H1 (cell line): ENCODE measurements at regions not wholly inside any gene's neighbourhood (a gene's known extent, or its start where the extent isn't known, plus 50 kb on each side); places are given as distances from the start of the nearest gene placed in this dataset.

Experiments
- CTCF ChIA-PET: fragments of 300-600 bp; sonication (Branson Sonifier 250); formaldehyde crosslinking; loops from one replicate; lab custom pipeline; 2021; ENCODE audit not compliant: partially characterized antibody; lab: Charles Lee
- POLR2A ChIA-PET: fragments of 300-600 bp; sonication (Branson Sonifier 250); formaldehyde crosslinking; loops from one replicate; lab custom pipeline; 2021; ENCODE audit warnings: inconsistent platforms; ENCODE audit not compliant: partially characterized antibody; lab: Charles Lee
- DNase-seq, 2 experiments: peaks; one replicate each; pipeline versions ENCODE4 v3.0.0 to v3.0.0-alpha.2; 2010 to 2022; ENCODE audit warnings: low spot score in 2 of 2, low read depth in 1 of 2, mixed read lengths in 1 of 2
- FAIRE-seq: peaks from 2 replicates; lab custom pipeline; 2011; peaks lifted over from hg19 to GRCh38; lab: Jason Lieb, UNC
- H2AFZ ChIP-seq: 2 replicates; pipeline ENCODE4 v1.8.1; 2012; ENCODE audit warnings: low read length, inconsistent platforms
- H2AK5ac ChIP-seq: 2 replicates; pipeline ENCODE4 v1.6.1; 2013; ENCODE audit warnings: low read depth, low read length
- H2BK120ac ChIP-seq: replicated peaks from 2 replicates; pipeline ENCODE3; 2013; ENCODE audit warnings: low read depth, low read length, inconsistent platforms
- H2BK12ac ChIP-seq: 2 replicates; pipeline ENCODE4 v1.6.1; 2013; ENCODE audit warnings: low read depth, low read length
- H2BK15ac ChIP-seq: 2 replicates; pipeline ENCODE4 v1.6.1; 2013; ENCODE audit warnings: low read length
- H2BK20ac ChIP-seq: 2 replicates; pipeline ENCODE4 v1.6.1; 2013; ENCODE audit warnings: low read length
- H2BK5ac ChIP-seq: 2 replicates; pipeline ENCODE4 v1.6.1; 2013; ENCODE audit warnings: low read depth, low read length
- H3K14ac ChIP-seq: 2 replicates; pipeline ENCODE4 v1.6.1; 2013; ENCODE audit warnings: inconsistent platforms; ENCODE audit not compliant: insufficient read length
- H3K18ac ChIP-seq: 2 replicates; pipeline ENCODE4 v1.6.1; 2013; ENCODE audit warnings: low read length; ENCODE audit errors: extremely low read depth
- H3K23ac ChIP-seq: 2 replicates; pipeline ENCODE4 v1.6.1; 2013; ENCODE audit warnings: inconsistent platforms; ENCODE audit not compliant: insufficient read length
- H3K23me2 ChIP-seq: 2 replicates; pipeline ENCODE4 v1.6.1; 2013; ENCODE audit warnings: low read depth, low read length
- H3K27ac ChIP-seq: 2 replicates; pipeline ENCODE4 v1.6.1; 2011; ENCODE audit warnings: low read depth, low read length, inconsistent platforms
- H3K27me3 ChIP-seq, 4 experiments: replicated peaks in 1 of 4; 1 replicate in 1 of 4; 2 replicates in 3 of 4; pipeline versions ENCODE4 v1.6.1 to v1.8.1; 2011 to 2013; ENCODE audit warnings: low read length in 3 of 4, mild to moderate bottlenecking in 3 of 4, inconsistent platforms in 2 of 4, mixed read lengths in 2 of 4, moderate library complexity in 1 of 4; ENCODE audit not compliant: control insufficient read depth in 3 of 4, insufficient read depth in 3 of 4; ENCODE audit errors: extremely low read depth in 1 of 4
- H3K36me3 ChIP-seq, 4 experiments: 2 replicates each; pipeline versions ENCODE4 v1.6.1 to v1.8.1; 2011 to 2013; ENCODE audit warnings: mild to moderate bottlenecking in 4 of 4, low read length in 3 of 4, moderate library complexity in 2 of 4, control low read depth in 1 of 4, inconsistent platforms in 1 of 4; ENCODE audit not compliant: insufficient read depth in 4 of 4, control insufficient read depth in 2 of 4
- H3K4ac ChIP-seq: replicated peaks from 2 replicates; pipeline ENCODE3; 2013; ENCODE audit warnings: low read length, low read depth, mixed read lengths, inconsistent platforms; ENCODE audit not compliant: insufficient read length
- H3K4me1 ChIP-seq, 4 experiments: replicated peaks in 1 of 4; 1 replicate in 1 of 4; 2 replicates in 3 of 4; pipeline versions ENCODE4 v1.6.1 to v1.8.1; 2011 to 2013; ENCODE audit warnings: low read length in 3 of 4, inconsistent platforms in 2 of 4, mixed read lengths in 1 of 4; ENCODE audit not compliant: insufficient read depth in 4 of 4, control insufficient read depth in 3 of 4
- H3K4me2 ChIP-seq, 2 experiments: 2 replicates each; pipeline versions ENCODE4 v1.6.1 to v1.8.1; 2011 to 2013; ENCODE audit warnings: low read depth in 2 of 2, low read length in 2 of 2, control low read depth in 1 of 2, inconsistent platforms in 1 of 2, mild to moderate bottlenecking in 1 of 2; ENCODE audit not compliant: insufficient read depth in 1 of 2
- H3K4me3 ChIP-seq, 4 experiments: fragments of 200-600, 300-600 bp in 1 of 4; sonication (generic), shearing (Covaris generic), sonication (Bioruptor Twin) in 1 of 4; 2 replicates each; pipeline versions ENCODE4 v1.5.1 to v1.8.1; 2011 to 2016; ENCODE audit warnings: low read length in 4 of 4, low read depth in 3 of 4, control low read depth in 2 of 4, inconsistent platforms in 2 of 4, mild to moderate bottlenecking in 2 of 4, mixed read lengths in 1 of 4, moderate library complexity in 1 of 4; ENCODE audit not compliant: insufficient read depth in 2 of 4; ENCODE audit errors: extremely low read depth in 1 of 4
- H3K56ac ChIP-seq: replicated peaks from 2 replicates; pipeline ENCODE3; 2013; ENCODE audit warnings: low read depth, mild to moderate bottlenecking, mixed read lengths, low read length, inconsistent platforms; ENCODE audit not compliant: insufficient read length
- H3K79me1 ChIP-seq: 2 replicates; pipeline ENCODE4 v1.6.1; 2013; ENCODE audit warnings: low read depth, low read length, control low read depth
- H3K79me2 ChIP-seq, 2 experiments: 2 replicates each; pipeline versions ENCODE4 v1.6.1 to v1.8.1; 2012 to 2013; ENCODE audit warnings: low read length in 2 of 2, mild to moderate bottlenecking in 2 of 2, inconsistent platforms in 1 of 2; ENCODE audit not compliant: insufficient read depth in 2 of 2, control insufficient read depth in 1 of 2
- H3K9ac ChIP-seq, 4 experiments: replicated peaks in 1 of 4; 1 replicate in 1 of 4; 2 replicates in 3 of 4; pipeline versions ENCODE4 v1.6.1 to v1.8.1; 2011 to 2013; ENCODE audit warnings: low read depth in 3 of 4, low read length in 3 of 4, control low read depth in 2 of 4, mild to moderate bottlenecking in 2 of 4, moderate library complexity in 2 of 4, inconsistent platforms in 1 of 4; ENCODE audit errors: extremely low read depth in 1 of 4
- H3K9me3 ChIP-seq, 2 experiments: 2 replicates each; pipeline versions ENCODE4 v1.6.1 to v1.8.1; 2012 to 2013; ENCODE audit warnings: mild to moderate bottlenecking in 2 of 2, moderate library complexity in 2 of 2, control low read depth in 1 of 2, inconsistent platforms in 1 of 2, low read depth in 1 of 2, low read length in 1 of 2, mixed read lengths in 1 of 2; ENCODE audit not compliant: insufficient read depth in 2 of 2
- H4K20me1 ChIP-seq, 2 experiments: replicated peaks in 1 of 2; 2 replicates each; pipeline versions ENCODE3 to v1.8.1; 2011 to 2013; ENCODE audit warnings: inconsistent platforms in 2 of 2, low read length in 2 of 2, mild to moderate bottlenecking in 1 of 2; ENCODE audit not compliant: insufficient read depth in 2 of 2, control insufficient read depth in 1 of 2
- H4K5ac ChIP-seq: 2 replicates; pipeline ENCODE4 v1.6.1; 2013; ENCODE audit warnings: low read length, low read depth, mixed read lengths, inconsistent platforms; ENCODE audit not compliant: insufficient read length
- H4K8ac ChIP-seq: 2 replicates; pipeline ENCODE4 v1.8.0; 2013; ENCODE audit warnings: mild to moderate bottlenecking, moderate library complexity, low read length, inconsistent platforms; ENCODE audit not compliant: insufficient read depth; ENCODE audit errors: extremely low read depth
- H4K91ac ChIP-seq: replicated peaks from 2 replicates; pipeline ENCODE3; 2013; ENCODE audit warnings: low read length, mixed read lengths, inconsistent platforms; ENCODE audit not compliant: insufficient read length
- BACH1 ChIP-seq: IDR thresholded peaks from 2 replicates; pipeline ENCODE4 v1.6.1; 2012; ENCODE audit warnings: low read length, improper control_type of control experiment
- BRCA1 ChIP-seq: IDR thresholded peaks from 2 replicates; pipeline ENCODE4 v1.6.1; 2012; ENCODE audit warnings: low read depth, low read length, improper control_type of control experiment
- CBX5 ChIP-seq: fragments of 300-800, 300-1000 bp; sonication (generic); IDR thresholded peaks from 2 replicates; pipeline ENCODE4 v1.7.1; 2016; ENCODE audit warnings: antibody characterized with exemption, low read length, low read depth
- CTCF ChIP-seq, 3 experiments: IDR thresholded peaks; 1 replicate in 2 of 3; 2 replicates in 1 of 3; pipeline versions ENCODE4 v1.5.1 to v1.6.1; 2011; ENCODE audit warnings: low read length in 3 of 3, mild to moderate bottlenecking in 3 of 3, inconsistent platforms in 2 of 3, low read depth in 1 of 3, moderate library complexity in 1 of 3; ENCODE audit not compliant: insufficient read depth in 1 of 3; ENCODE audit errors: control extremely low read depth in 1 of 3
- FOSL1 ChIP-seq: IDR thresholded peaks from 2 replicates; pipeline ENCODE4 v1.6.1; 2011; ENCODE audit warnings: mild to moderate bottlenecking, low read depth, low read length, moderate library complexity; ENCODE audit not compliant: insufficient read depth
- MAX ChIP-seq: IDR thresholded peaks from 2 replicates; pipeline ENCODE4 v1.6.1; 2012; ENCODE audit warnings: inconsistent platforms
- POU5F1 ChIP-seq: IDR thresholded peaks from 2 replicates; pipeline ENCODE4 v1.6.1; 2011; ENCODE audit warnings: low read depth, mild to moderate bottlenecking, low read length, moderate library complexity
- TEAD4 ChIP-seq: IDR thresholded peaks from 2 replicates; pipeline ENCODE4 v1.6.1; 2012; ENCODE audit warnings: low read depth, low read length, inconsistent platforms, mixed read lengths
- ZNF274 ChIP-seq: IDR thresholded peaks from 2 replicates; pipeline ENCODE4 v1.7.0; 2012; ENCODE audit warnings: low read length, borderline replicate concordance; ENCODE audit errors: extremely low read depth
- WGBS, 2 experiments: shearing (Covaris generic) in 1 of 2; methylation state at CpG; one replicate each; pipeline versions ENCODE4 v1.1.6 to v1.1.7; 2013 to 2015; ENCODE audit warnings: low lambda C conversion rate in 2 of 2, mixed read lengths in 2 of 2, inconsistent platforms in 1 of 2, low coverage in 1 of 2, missing lambda C conversion rate in 1 of 2; ENCODE audit not compliant: insufficient replicate concordance in 2 of 2, insufficient coverage in 1 of 2, insufficient read length in 1 of 2; ENCODE audit errors: extremely low coverage in 1 of 2, missing lambda C conversion rate in 1 of 2; 5-methylcytosine and 5-hydroxymethylcytosine counted together
- TF ChIP-seq, protein P1 (sequence below): IDR thresholded peaks from 2 replicates; pipeline ENCODE4 v1.6.1; 2012; ENCODE audit warnings: inconsistent platforms

DNA sequence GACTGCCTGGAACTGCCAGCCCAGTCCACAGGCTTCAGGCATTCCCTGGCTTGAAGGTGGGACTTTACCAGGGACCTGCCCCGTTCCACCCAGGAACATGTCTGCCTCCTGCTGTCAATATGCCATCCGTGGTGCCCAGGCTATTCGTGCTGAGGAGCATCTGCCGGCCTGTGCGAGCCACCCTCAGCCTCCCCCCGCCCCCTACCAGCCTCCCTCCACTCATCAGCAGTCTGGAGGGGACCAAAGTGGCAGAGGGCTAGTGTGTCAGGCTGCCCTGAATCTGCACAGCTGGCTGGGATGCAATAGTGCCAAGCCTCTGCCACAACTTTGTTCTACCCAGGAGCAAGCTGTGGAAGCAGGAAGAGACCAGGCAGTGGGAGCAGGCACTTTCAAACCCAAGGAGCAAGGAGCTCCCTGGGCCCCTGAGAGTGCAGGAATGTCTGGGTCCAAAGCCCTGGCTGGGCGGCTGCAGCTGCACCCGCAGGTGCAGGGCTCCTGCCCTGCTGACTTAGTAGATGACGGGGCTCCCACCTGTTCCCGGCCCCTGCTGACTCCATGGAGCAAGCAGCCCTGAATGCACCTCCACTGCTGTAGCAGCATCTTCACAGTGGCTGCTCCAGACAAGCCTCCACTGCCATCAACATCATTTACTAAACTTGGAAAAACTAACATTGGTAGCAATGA, 423.2 kb downstream of the RERGL start:
- Histone ChIP-seq H2AFZ (no peak overlapping the region), H3K79me1 (no peaks in the 10 kb centered on the region), H2BK5ac (no peak overlapping the region), H4K20me1 (no peaks in the 10 kb centered on the region), H3K9me3 (no peaks in the 10 kb centered on the region), H3K27me3 (no peaks in the 10 kb centered on the region), H3K56ac (no peak overlapping the region), H3K9ac (no peak overlapping the region), H3K18ac (no peak overlapping the region), H2BK15ac (no peak overlapping the region), H3K14ac (no peak overlapping the region), H4K8ac (peak overlapping the region; percentile 25; the same call in 1 of the 2 replicates), H2BK12ac (no peak overlapping the region), H3K4ac (no peak overlapping the region), H2BK120ac (no peak overlapping the region), H3K23ac (no peak overlapping the region), H4K91ac (no peak overlapping the region), H4K5ac (no peak overlapping the region), H2BK20ac (no peak overlapping the region), H3K36me3 (no peaks in the 10 kb centered on the region), H3K4me2 (no peak overlapping the region), H3K4me1 (no peaks in the 10 kb centered on the region), H3K27ac (no peak overlapping the region), H3K4me3 (no peak overlapping the region), H2AK5ac (no peak overlapping the region), H3K79me2 (no peaks in the 10 kb centered on the region), H3K23me2 (no peaks in the 10 kb centered on the region)
- DNase-seq = no peak
- CTCF ChIA-PET = interaction anchor here (3.3 kb wide), 1 partner anchor 25 kb away, joined by 16 read pairs; no protein-coding TSS in a partner anchor
- POLR2A ChIA-PET = no interaction called here
- FAIRE-seq = no peak
- WGBS, 2 experiments = 92% methylated on average over 7 of the region's 10 CpGs; no CpG with 5 or more reads in 1 of the 2 experiments
- TF ChIP-seq FOSL1 (no peak), BRCA1 (no peak), CTCF (IDR thresholded peaks at IDR 0.05; ENCODE audit: control extremely low read depth in 1 of 3, insufficient read depth in 1 of 3, low read depth in 1 of 3, low read length in 3 of 3) (no peak), POU5F1 (no peak), TEAD4 (no peak), ZNF274 (no peak), BACH1 (no peak), MAX (no peak), CBX5 (no peak)
- TF ChIP-seq, protein P1, sequence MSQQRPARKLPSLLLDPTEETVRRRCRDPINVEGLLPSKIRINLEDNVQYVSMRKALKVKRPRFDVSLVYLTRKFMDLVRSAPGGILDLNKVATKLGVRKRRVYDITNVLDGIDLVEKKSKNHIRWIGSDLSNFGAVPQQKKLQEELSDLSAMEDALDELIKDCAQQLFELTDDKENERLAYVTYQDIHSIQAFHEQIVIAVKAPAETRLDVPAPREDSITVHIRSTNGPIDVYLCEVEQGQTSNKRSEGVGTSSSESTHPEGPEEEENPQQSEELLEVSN = no peak
